Tibial nerve (tissue), 4 donors: ENCODE measurements at regions not wholly inside any gene's neighbourhood (a gene's known extent, or its start where the extent isn't known, plus 50 kb on each side); places are given as distances from the start of the nearest gene placed in this dataset.

ENCODE experiments used
- DNase-seq, 2 donors: peaks; one replicate each; pipeline ENCODE4 v3.0.0-alpha.2; 2019; ENCODE audit warnings: low spot score in 2 of 2
- H3K27ac ChIP-seq, 4 donors: fragments of 200-600 bp; sonication (generic) in 3 of 4; one replicate each; pipeline ENCODE4 v1.5.1; 2017 to 2019; ENCODE audit warnings: mild to moderate bottlenecking in 1 of 4
- H3K27me3 ChIP-seq, 2 donors: fragments of 200-600 bp; sonication (generic) in 1 of 2; one replicate each; pipeline versions ENCODE4 v1.5.1 to v1.6.0; 2017 to 2019
- H3K36me3 ChIP-seq, 3 donors: fragments of 200-600 bp; sonication (generic); one replicate each; pipeline ENCODE4 v1.5.1; 2018 to 2019
- H3K4me1 ChIP-seq, 4 donors: fragments of 200-600 bp; sonication (generic) in 3 of 4; one replicate each; pipeline ENCODE4 v1.5.1; 2017 to 2019
- H3K4me3 ChIP-seq, 4 donors: fragments of 200-600 bp; sonication (generic) in 3 of 4; one replicate each; pipeline ENCODE4 v1.5.1; 2017 to 2019; ENCODE audit warnings: mild to moderate bottlenecking in 1 of 4, moderate library complexity in 1 of 4
- H3K9me3 ChIP-seq, 4 donors: fragments of 200-600 bp; sonication (generic) in 3 of 4; one replicate each; pipeline ENCODE4 v1.5.1; 2017 to 2019
- CTCF ChIP-seq, 5 experiments: fragments of 200-600 bp in 3 of 5; fragments of 450-650 bp in 2 of 5; sonication (generic) in 3 of 5; IDR thresholded peaks; one replicate each; pipeline ENCODE4 v1.5.1; 2016 to 2019; ENCODE audit warnings: antibody characterized with exemption in 5 of 5, mild to moderate bottlenecking in 3 of 5, moderate library complexity in 2 of 5
- EP300 ChIP-seq, 2 donors: sonication (generic); formaldehyde crosslinking; IDR thresholded peaks; one replicate each; pipeline ENCODE4 v1.6.1; 2017; ENCODE audit warnings: antibody characterized with exemption in 2 of 2, mild to moderate bottlenecking in 1 of 2
- POLR2A ChIP-seq, 2 donors: fragments of 450-650 bp; IDR thresholded peaks; one replicate each; pipeline ENCODE4 v1.6.1; 2017; ENCODE audit warnings: antibody characterized with exemption in 2 of 2, mild to moderate bottlenecking in 2 of 2, moderate library complexity in 2 of 2
- WGBS, 2 donors: methylation state at CpG; one replicate each; pipeline ENCODE4 v1.1.5; 2018; 5-methylcytosine and 5-hydroxymethylcytosine counted together

- Histone ChIP-seq H3K9me3 (no peaks in the 10 kb centered on the region), H3K27me3 (no peaks in the 10 kb centered on the region), H3K36me3 (no peaks in the 10 kb centered on the region), H3K4me3 (no peak overlapping the region), H3K4me1 (peaks cover 0 to 31% (median 22%) of the 10 kb centered on the region in 4 donors), H3K27ac (no peak overlapping the region)
- TF ChIP-seq CTCF (IDR thresholded peaks at IDR 0.05) (no peak), POLR2A (IDR thresholded peaks at IDR 0.05) (no peak), EP300 (IDR thresholded peaks at IDR 0.05) (no peak)
- no peak for DNase-seq
- WGBS, 2 donors = 76 to 90% methylated on average over 1 of the region's 1 CpG
These were observed 60.6 kb upstream of the CD28 start for GRCh38 chr2:203645831-203646230.

- Histone ChIP-seq H3K27ac (no peak overlapping the region), H3K4me3 (no peak overlapping the region), H3K4me1 (peaks cover 0 to 37% (median 27%) of the 10 kb centered on the region in 4 donors), H3K27me3 (no peaks in the 10 kb centered on the region), H3K36me3 (no peaks in the 10 kb centered on the region), H3K9me3 (no peaks in the 10 kb centered on the region)
- TF ChIP-seq POLR2A (IDR thresholded peaks at IDR 0.05) = no peak
- no peak for TF ChIP-seq CTCF (IDR thresholded peaks at IDR 0.05)
- no peak for TF ChIP-seq EP300 (IDR thresholded peaks at IDR 0.05)
- WGBS, 2 donors = 90 to 92% methylated on average over 6 to 8 of the region's 10 CpGs
- no peak for DNase-seq
These were observed 60.1 kb upstream of the CD28 start for GRCh38 chr2:203646266-203646864.

- Histone ChIP-seq H3K4me1 (peaks cover 0 to 43% (median 27%) of the 10 kb centered on the region in 4 donors), H3K4me3 (no peak overlapping the region), H3K27ac (no peak overlapping the region), H3K9me3 (no peaks in the 10 kb centered on the region), H3K36me3 (no peaks in the 10 kb centered on the region), H3K27me3 (no peaks in the 10 kb centered on the region)
- TF ChIP-seq CTCF (IDR thresholded peaks at IDR 0.05) (no peak), EP300 (IDR thresholded peaks at IDR 0.05) (no peak), POLR2A (IDR thresholded peaks at IDR 0.05) (no peak)
- WGBS, 2 donors = 92 to 95% methylated on average over 5 of the region's 5 CpGs
- no peak for DNase-seq
These were observed 59.5 kb upstream of the CD28 start for GRCh38 chr2:203646961-203647360.

GRCh38 chr2:203647579-203647978 is 58.9 kb upstream of the CD28 start:
- H3K9me3 ChIP-seq = no peaks in the 10 kb centered on the region
- no peaks in the 10 kb centered on the region for H3K36me3 ChIP-seq
- DNase-seq = no peak
- no peak overlapping the region for H3K27ac ChIP-seq
- peaks cover 0 to 45% (median 27%) of the 10 kb centered on the region in 4 donors for H3K4me1 ChIP-seq
- H3K4me3 ChIP-seq = no peak overlapping the region
- WGBS, 2 donors = 93 to 94% methylated on average over 1 of the region's 1 CpG
- TF ChIP-seq POLR2A (IDR thresholded peaks at IDR 0.05) (no peak), EP300 (IDR thresholded peaks at IDR 0.05) (no peak), CTCF (IDR thresholded peaks at IDR 0.05) (no peak)
- H3K27me3 ChIP-seq = no peaks in the 10 kb centered on the region

GRCh38 chr2:203648273-203648672 is 58.2 kb upstream of the CD28 start:
- H3K9me3 ChIP-seq = no peaks in the 10 kb centered on the region
- peak in 1 of 2 donors; percentile 34 for TF ChIP-seq EP300 (IDR thresholded peaks at IDR 0.05)
- TF ChIP-seq CTCF (IDR thresholded peaks at IDR 0.05) = no peak
- TF ChIP-seq POLR2A (IDR thresholded peaks at IDR 0.05) = no peak
- H3K4me3 ChIP-seq = no peak overlapping the region
- no peaks in the 10 kb centered on the region for H3K27me3 ChIP-seq
- H3K36me3 ChIP-seq = no peaks in the 10 kb centered on the region
- H3K4me1 ChIP-seq = peaks cover 0 to 45% (median 27%) of the 10 kb centered on the region in 4 donors
- peak overlapping the region in 1 of 4 donors; percentile 85 for H3K27ac ChIP-seq
- DNase-seq = no peak
- 69 to 75% methylated on average over 2 of the region's 2 CpGs for WGBS, 2 donors
